Testis (tissue), 2 donors: ENCODE measurements at regions not wholly inside any gene's neighbourhood (a gene's known extent, or its start where the extent isn't known, plus 50 kb on each side); places are given as distances from the start of the nearest gene placed in this dataset.
"Not testable (repeated sequence)": the region's sequence is repeated elsewhere in the genome, so short reads cannot be mapped to it uniquely, and the experiment has no call there.

Experiments used
- DNase-seq: peaks from one replicate; pipeline ENCODE4 v3.0.0-alpha.2; 2019
- H3K27ac ChIP-seq, 2 donors: fragments of 200-600 bp; sonication (generic); one replicate each; pipeline ENCODE4 v1.5.1; 2019
- H3K27me3 ChIP-seq: fragments of 200-600 bp; sonication (generic); one replicate; pipeline ENCODE4 v1.5.1; 2019
- H3K36me3 ChIP-seq: fragments of 200-600 bp; sonication (generic); one replicate; pipeline ENCODE4 v1.5.1; 2017; ENCODE audit warnings: low read depth; ENCODE audit errors: missing control alignments
- H3K4me1 ChIP-seq: fragments of 200-600 bp; sonication (generic); one replicate; pipeline ENCODE4 v1.5.1; 2019
- H3K4me3 ChIP-seq, 2 donors: fragments of 200-600 bp; sonication (generic); one replicate each; pipeline ENCODE4 v1.5.1; 2017 to 2019
- H3K9me3 ChIP-seq: fragments of 200-600 bp; sonication (generic); one replicate; pipeline ENCODE4 v1.5.1; 2017
- POLR2A ChIP-seq: fragments of 450-650 bp; IDR thresholded peaks from one replicate; pipeline ENCODE4 v1.6.1; 2017; ENCODE audit warnings: antibody characterized with exemption, mild to moderate bottlenecking, moderate library complexity
- WGBS, 2 donors: methylation state at CpG; one replicate each; pipeline ENCODE4 v1.1.5; 2018; 5-methylcytosine and 5-hydroxymethylcytosine counted together
- intact Hi-C: fragments of 100-400 bp; cut with DNase I; formaldehyde crosslinking; loops from one replicate; pipeline ENCODE4 v1.15.1; 2023; ENCODE audit warnings: low total_unique reads
- TF ChIP-seq, protein P1 (sequence below), 3 experiments: fragments of 450-650 bp in 2 of 3; fragments of 200-600 bp in 1 of 3; sonication (generic) in 1 of 3; IDR thresholded peaks; one replicate each; pipeline ENCODE4 v1.5.1; 2016 to 2019; ENCODE audit warnings: antibody characterized with exemption in 3 of 3, mild to moderate bottlenecking in 2 of 3, moderate library complexity in 1 of 3

DNA sequence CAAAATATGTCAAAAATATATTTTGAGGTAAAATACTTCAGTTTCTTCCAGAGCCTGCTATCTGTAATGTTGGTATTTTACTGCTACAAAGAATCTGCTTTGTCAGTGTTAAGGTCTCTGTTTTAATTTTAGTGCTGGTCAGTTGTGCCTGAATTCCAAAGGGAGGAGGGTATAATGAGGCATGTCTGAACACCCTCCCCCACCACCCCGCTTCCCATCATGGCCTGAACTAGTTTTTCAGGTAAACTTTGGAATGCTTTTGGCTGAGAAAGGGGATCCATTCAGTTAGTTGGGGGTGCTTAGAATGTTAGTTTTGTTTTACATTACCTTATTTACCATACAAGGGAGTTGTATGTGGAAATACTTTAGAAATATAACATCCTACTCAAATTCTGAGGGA is 158.5 kb downstream of the MID1IP1 start:
- no peak for DNase-seq
- intact Hi-C loops, result no loop called here
- Histone ChIP-seq H3K4me1 (no peaks in the 10 kb centered on the region), H3K27ac (no peak overlapping the region), H3K9me3 (no peaks in the 10 kb centered on the region), H3K4me3 (no peak overlapping the region), H3K27me3 (no peaks in the 10 kb centered on the region), H3K36me3 (no peaks in the 10 kb centered on the region)
- TF ChIP-seq, protein P1, sequence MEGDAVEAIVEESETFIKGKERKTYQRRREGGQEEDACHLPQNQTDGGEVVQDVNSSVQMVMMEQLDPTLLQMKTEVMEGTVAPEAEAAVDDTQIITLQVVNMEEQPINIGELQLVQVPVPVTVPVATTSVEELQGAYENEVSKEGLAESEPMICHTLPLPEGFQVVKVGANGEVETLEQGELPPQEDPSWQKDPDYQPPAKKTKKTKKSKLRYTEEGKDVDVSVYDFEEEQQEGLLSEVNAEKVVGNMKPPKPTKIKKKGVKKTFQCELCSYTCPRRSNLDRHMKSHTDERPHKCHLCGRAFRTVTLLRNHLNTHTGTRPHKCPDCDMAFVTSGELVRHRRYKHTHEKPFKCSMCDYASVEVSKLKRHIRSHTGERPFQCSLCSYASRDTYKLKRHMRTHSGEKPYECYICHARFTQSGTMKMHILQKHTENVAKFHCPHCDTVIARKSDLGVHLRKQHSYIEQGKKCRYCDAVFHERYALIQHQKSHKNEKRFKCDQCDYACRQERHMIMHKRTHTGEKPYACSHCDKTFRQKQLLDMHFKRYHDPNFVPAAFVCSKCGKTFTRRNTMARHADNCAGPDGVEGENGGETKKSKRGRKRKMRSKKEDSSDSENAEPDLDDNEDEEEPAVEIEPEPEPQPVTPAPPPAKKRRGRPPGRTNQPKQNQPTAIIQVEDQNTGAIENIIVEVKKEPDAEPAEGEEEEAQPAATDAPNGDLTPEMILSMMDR (IDR thresholded peaks at IDR 0.05), result no peak
- no peak for TF ChIP-seq POLR2A
- 67 to 83% methylated on average over 1 of the region's 1 CpG for WGBS, 2 donors

GRCh38 chrX:38960137-38960536 is 158.9 kb downstream of the MID1IP1 start:
- H3K27me3 ChIP-seq, result no peaks in the 10 kb centered on the region
- intact Hi-C loops, result no loop called here
- no peak overlapping the region for H3K4me3 ChIP-seq
- DNase-seq, result no peak
- WGBS, 2 donors, result 56 to 57% methylated on average over 2 of the region's 2 CpGs
- no peak for TF ChIP-seq POLR2A
- TF ChIP-seq, protein P1 (IDR thresholded peaks at IDR 0.05), result no peak
- H3K9me3 ChIP-seq, result no peaks in the 10 kb centered on the region
- no peaks in the 10 kb centered on the region for H3K4me1 ChIP-seq
- no peaks in the 10 kb centered on the region for H3K36me3 ChIP-seq
- H3K27ac ChIP-seq, result no peak overlapping the region

GRCh38 chrX:38961936-38962335 is 160.7 kb downstream of the MID1IP1 start:
- no peaks in the 10 kb centered on the region for H3K27me3 ChIP-seq
- intact Hi-C loops, result no loop called here
- H3K27ac ChIP-seq, result no peak overlapping the region
- no peak overlapping the region for H3K4me3 ChIP-seq
- 98% methylated on average over 3 to 4 of the region's 4 CpGs for WGBS, 2 donors
- no peak for DNase-seq
- H3K9me3 ChIP-seq, result no peaks in the 10 kb centered on the region
- H3K36me3 ChIP-seq, result no peaks in the 10 kb centered on the region
- no peaks in the 10 kb centered on the region for H3K4me1 ChIP-seq
- TF ChIP-seq, protein P1 (IDR thresholded peaks at IDR 0.05), result no peak
- no peak for TF ChIP-seq POLR2A

GRCh38 chrX:38963244-38963643 is 162.0 kb downstream of the MID1IP1 start:
- DNase-seq, H3K4me1 ChIP-seq, H3K4me3 ChIP-seq, H3K27ac ChIP-seq, intact Hi-C loops, H3K36me3 ChIP-seq, H3K9me3 ChIP-seq, H3K27me3 ChIP-seq: not testable (repeated sequence)
- 70% methylated on average over 1 of the region's 3 CpGs; no CpG with 5 or more reads in 1 of the 2 donors for WGBS, 2 donors

DNA sequence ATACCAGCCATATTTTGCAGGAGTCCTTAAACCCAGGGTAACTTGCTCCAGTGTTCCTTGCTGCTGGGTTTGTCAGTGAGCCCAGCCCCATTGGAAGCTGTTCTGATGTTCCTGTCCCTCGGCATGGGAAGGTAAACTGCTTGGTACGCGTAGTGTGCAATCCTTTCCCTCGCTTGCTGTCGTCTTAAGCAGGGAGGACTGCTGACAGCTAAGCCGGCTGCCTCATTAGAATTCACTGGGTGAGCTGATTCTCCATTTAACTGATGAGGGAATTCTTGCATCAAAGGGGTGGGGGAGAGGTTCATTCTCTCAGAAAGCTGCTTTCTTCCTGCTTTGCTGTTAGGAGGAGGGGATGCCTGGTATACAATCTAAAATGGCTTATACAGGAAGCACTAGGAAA is 164.6 kb downstream of the MID1IP1 start:
- Histone ChIP-seq H3K27me3 (no peaks in the 10 kb centered on the region), H3K4me1 (no peaks in the 10 kb centered on the region), H3K4me3 (no peak overlapping the region), H3K27ac (no peak overlapping the region), H3K9me3 (no peaks in the 10 kb centered on the region), H3K36me3 (no peaks in the 10 kb centered on the region)
- no peak for DNase-seq
- no peak for TF ChIP-seq POLR2A
- TF ChIP-seq, protein P1 (IDR thresholded peaks at IDR 0.05), result no peak
- 59% methylated on average over 6 of the region's 6 CpGs; no CpG with 5 or more reads in 1 of the 2 donors for WGBS, 2 donors
- intact Hi-C loops, result no loop called here
